CD14-positive monocyte (primary cell): ENCODE measurements at regions not wholly inside any gene's neighbourhood (a gene's known extent, or its start where the extent isn't known, plus 50 kb on each side); places are given as distances from the start of the nearest gene placed in this dataset.

Experiments used
- DNase-seq, 3 donors: peaks; one replicate each; pipeline ENCODE4 v3.0.0-alpha.2; 2011 to 2022
- H2AFZ ChIP-seq: 2 replicates; pipeline ENCODE4 v1.6.0; 2012; ENCODE audit warnings: mild to moderate bottlenecking, low read depth, low read length, inconsistent platforms; ENCODE audit not compliant: insufficient read depth, poor library complexity, severe bottlenecking
- H3K27ac ChIP-seq, 2 donors: 1 replicate in 1 of 2; 2 replicates in 1 of 2; pipeline ENCODE4 v1.5.1; 2012 to 2013; ENCODE audit warnings: low read length in 2 of 2, control low read depth in 1 of 2, inconsistent platforms in 1 of 2, low read depth in 1 of 2, mild to moderate bottlenecking in 1 of 2
- H3K27me3 ChIP-seq, 2 donors: one replicate each; pipeline versions ENCODE4 v1.6.0 to v1.6.1; 2011 to 2013; ENCODE audit warnings: low read length in 2 of 2; ENCODE audit not compliant: control insufficient read depth in 2 of 2, insufficient read depth in 2 of 2
- H3K36me3 ChIP-seq, 2 donors: replicated peaks in 1 of 2; 1 replicate in 1 of 2; 2 replicates in 1 of 2; pipeline versions ENCODE4 v1.5.1 to v1.6.1; 2012 to 2013; ENCODE audit warnings: low read length in 2 of 2, control low read depth in 1 of 2, inconsistent platforms in 1 of 2, mild to moderate bottlenecking in 1 of 2; ENCODE audit not compliant: insufficient read depth in 2 of 2, control insufficient read depth in 1 of 2
- H3K4me1 ChIP-seq, 2 donors: 1 replicate in 1 of 2; 2 replicates in 1 of 2; pipeline versions ENCODE4 v1.5.1 to v1.6.1; 2012 to 2013; ENCODE audit warnings: low read length in 2 of 2, control low read depth in 1 of 2, inconsistent platforms in 1 of 2, mild to moderate bottlenecking in 1 of 2, moderate library complexity in 1 of 2; ENCODE audit not compliant: insufficient read depth in 2 of 2, control insufficient read depth in 1 of 2
- H3K4me2 ChIP-seq: replicated peaks from 2 replicates; pipeline ENCODE3; 2012; ENCODE audit warnings: low read length, moderate library complexity, mild to moderate bottlenecking; ENCODE audit not compliant: poor library complexity, severe bottlenecking; ENCODE audit errors: extremely low read depth
- H3K4me3 ChIP-seq, 3 experiments: fragments of 200-600 bp in 1 of 3; sonication (generic) in 1 of 3; replicated peaks in 1 of 3; 1 replicate in 2 of 3; 2 replicates in 1 of 3; pipeline ENCODE4 v1.5.1; 2011 to 2013; ENCODE audit warnings: low read length in 3 of 3, mild to moderate bottlenecking in 3 of 3, control low read depth in 2 of 3, low read depth in 2 of 3, inconsistent platforms in 1 of 3, moderate library complexity in 1 of 3
- H3K79me2 ChIP-seq: 2 replicates; pipeline ENCODE4 v1.6.0; 2012; ENCODE audit warnings: mild to moderate bottlenecking, control low read depth, inconsistent platforms, low read length, moderate library complexity; ENCODE audit not compliant: insufficient read depth
- H3K9ac ChIP-seq: 2 replicates; pipeline ENCODE4 v1.6.0; 2017; ENCODE audit warnings: low read length, mild to moderate bottlenecking; ENCODE audit not compliant: insufficient read depth, poor library complexity, severe bottlenecking
- H3K9me3 ChIP-seq, 2 donors: replicated peaks in 1 of 2; 1 replicate in 1 of 2; 2 replicates in 1 of 2; pipeline versions ENCODE4 v1.5.1 to v1.6.1; 2012 to 2013; ENCODE audit warnings: low read length in 2 of 2, control low read depth in 1 of 2; ENCODE audit not compliant: control insufficient read depth in 1 of 2, insufficient read depth in 1 of 2
- H4K20me1 ChIP-seq: 2 replicates; pipeline ENCODE4 v1.6.0; 2012; ENCODE audit warnings: mild to moderate bottlenecking, low read length, control low read depth, moderate library complexity; ENCODE audit not compliant: insufficient read depth
- H3K27ac Mint-ChIP-seq, 7 donors: one replicate each; pipeline ENCODE4 v1.8.0; 2020; ENCODE audit warnings: mild to moderate bottlenecking in 7 of 7, mixed read lengths in 7 of 7, moderate library complexity in 6 of 7, inconsistent platforms in 2 of 7
- H3K27me3 Mint-ChIP-seq, 3 donors: one replicate each; pipeline ENCODE4 v1.8.0; 2021 to 2022; ENCODE audit warnings: low read depth in 3 of 3, mild to moderate bottlenecking in 3 of 3, mixed read lengths in 3 of 3, moderate library complexity in 3 of 3, inconsistent platforms in 1 of 3
- H3K36me3 Mint-ChIP-seq, 2 donors: one replicate each; pipeline ENCODE4 v1.8.0; 2020; ENCODE audit warnings: mixed read lengths in 2 of 2, inconsistent platforms in 1 of 2, mild to moderate bottlenecking in 1 of 2
- H3K4me1 Mint-ChIP-seq: one replicate; pipeline ENCODE4 v1.8.0; 2020; ENCODE audit warnings: mild to moderate bottlenecking, mixed read lengths
- H3K4me3 Mint-ChIP-seq, 2 donors: one replicate each; pipeline ENCODE4 v1.8.0; 2020; ENCODE audit warnings: mild to moderate bottlenecking in 2 of 2, mixed read lengths in 2 of 2, moderate library complexity in 1 of 2
- H3K9me3 Mint-ChIP-seq, 7 donors: one replicate each; pipeline ENCODE4 v1.8.0; 2020 to 2022; ENCODE audit warnings: mixed read lengths in 7 of 7, mild to moderate bottlenecking in 6 of 7, moderate library complexity in 6 of 7, inconsistent platforms in 2 of 7
- CTCF ChIP-seq: fragments of 200-600 bp; IDR thresholded peaks from one replicate; pipeline ENCODE4 v1.8.0; 2022; ENCODE audit warnings: antibody characterized with exemption, mild to moderate bottlenecking
- WGBS: methylation state at CpG from one replicate; pipeline ENCODE4 v1.1.5; 2013; ENCODE audit warnings: missing lambda C conversion rate; ENCODE audit not compliant: insufficient coverage; 5-methylcytosine and 5-hydroxymethylcytosine counted together
- intact Hi-C, 2 donors: fragments of 100-400 bp; cut with micrococcal nuclease; formaldehyde crosslinking; loops; one replicate each; pipeline versions ENCODE4 v1.15.0 to v1.15.1; 2023

GRCh38 chr11:134596404-134596803, 184.4 kb upstream of the B3GAT1 start:
- no peak overlapping the region for H2AFZ ChIP-seq
- no peaks in the 10 kb centered on the region for H3K36me3 Mint-ChIP-seq
- no peak for DNase-seq
- H3K27ac Mint-ChIP-seq = no peak overlapping the region
- no peak overlapping the region for H3K4me2 ChIP-seq
- no peaks in the 10 kb centered on the region for H4K20me1 ChIP-seq
- H3K27me3 Mint-ChIP-seq = peaks cover 3 to 9% (median 7%) of the 10 kb centered on the region in 3 donors
- peaks cover 2% of the 10 kb centered on the region for H3K4me1 Mint-ChIP-seq
- no peaks in the 10 kb centered on the region for H3K4me1 ChIP-seq
- H3K79me2 ChIP-seq = no peaks in the 10 kb centered on the region
- intact Hi-C loops = no loop called here
- no peak overlapping the region for H3K4me3 ChIP-seq
- H3K27me3 ChIP-seq = peaks cover 0 to 8% of the 10 kb centered on the region in 2 donors
- TF ChIP-seq CTCF = no peak
- H3K27ac ChIP-seq = no peak overlapping the region
- peaks cover 0 to 4% (median 0%) of the 10 kb centered on the region in 7 donors for H3K9me3 Mint-ChIP-seq
- no peaks in the 10 kb centered on the region for H3K36me3 ChIP-seq
- H3K9ac ChIP-seq = no peak overlapping the region
- H3K9me3 ChIP-seq = no peaks in the 10 kb centered on the region
- WGBS = 70% methylated on average over 1 of the region's 3 CpGs
- H3K4me3 Mint-ChIP-seq = no peak overlapping the region

GRCh38 chr11:134592391-134592990, 180.4 kb upstream of the B3GAT1 start:
- peaks cover 7% of the 10 kb centered on the region for H3K4me1 Mint-ChIP-seq
- peaks cover 3 to 6% (median 4%) of the 10 kb centered on the region in 3 donors for H3K27me3 Mint-ChIP-seq
- peaks cover 0 to 6% (median 0%) of the 10 kb centered on the region in 7 donors for H3K9me3 Mint-ChIP-seq
- peak; percentile 54 for TF ChIP-seq CTCF
- Histone ChIP-seq H2AFZ (no peak overlapping the region), H3K9me3 (no peaks in the 10 kb centered on the region), H3K4me1 (peaks cover 8% of the 10 kb centered on the region in 2 donors), H3K4me3 (no peak overlapping the region), H3K79me2 (no peaks in the 10 kb centered on the region), H3K36me3 (no peaks in the 10 kb centered on the region), H3K27ac (no peak overlapping the region), H4K20me1 (no peaks in the 10 kb centered on the region), H3K27me3 (peaks cover 0 to 11% of the 10 kb centered on the region in 2 donors), H3K4me2 (no peak overlapping the region), H3K9ac (no peak overlapping the region)
- H3K36me3 Mint-ChIP-seq = no peaks in the 10 kb centered on the region
- H3K27ac Mint-ChIP-seq = no peak overlapping the region
- intact Hi-C loops = no loop called here
- no peak for DNase-seq
- H3K4me3 Mint-ChIP-seq = no peak overlapping the region
